ENCODE measurements at regions not wholly inside any gene's neighbourhood (a gene's known extent, or its start where the extent isn't known, plus 50 kb on each side); places are given as distances from the start of the nearest gene placed in this dataset.

GRCh38 chr5:123949807-123950340 is 437.9 kb downstream of the CSNK1G3 start:
- no peak for DNase-seq (ENCODE audit: low read depth)
- TF ChIP-seq CTCF (conservative IDR thresholded peaks at IDR 0.05; ENCODE audit: control insufficient read depth, insufficient read depth, low read depth, low read length), result no peak
- no peak overlapping the region for H3K4me3 ChIP-seq (ENCODE audit: control insufficient read depth, low read depth, low read length)

- H3K4me3 ChIP-seq (ENCODE audit: control insufficient read depth, low read depth, low read length), result no peak overlapping the region
- DNase-seq (ENCODE audit: low read depth), result no peak
- no peak for TF ChIP-seq CTCF (conservative IDR thresholded peaks at IDR 0.05; ENCODE audit: control insufficient read depth, insufficient read depth, low read depth, low read length)
Observed at GRCh38 chr5:123949043-123949804, 437.2 kb downstream of the CSNK1G3 start.

GRCh38 chr5:123947797-123948196 is 435.8 kb downstream of the CSNK1G3 start:
- no peak for TF ChIP-seq CTCF (conservative IDR thresholded peaks at IDR 0.05; ENCODE audit: control insufficient read depth, insufficient read depth, low read depth, low read length)
- no peak overlapping the region for H3K4me3 ChIP-seq (ENCODE audit: control insufficient read depth, low read depth, low read length)
- DNase-seq (ENCODE audit: low read depth), result no peak

- no peak for TF ChIP-seq CTCF (conservative IDR thresholded peaks at IDR 0.05; ENCODE audit: control insufficient read depth, insufficient read depth, low read depth, low read length)
- DNase-seq (ENCODE audit: low read depth), result no peak
- no peak overlapping the region for H3K4me3 ChIP-seq (ENCODE audit: control insufficient read depth, low read depth, low read length)
Observed at GRCh38 chr5:123945548-123945947, 433.6 kb downstream of the CSNK1G3 start.

GRCh38 chr5:123943151-123943550 is 431.2 kb downstream of the CSNK1G3 start:
- DNase-seq (ENCODE audit: low read depth), result no peak
- TF ChIP-seq CTCF (conservative IDR thresholded peaks at IDR 0.05; ENCODE audit: control insufficient read depth, insufficient read depth, low read depth, low read length), result no peak
- H3K4me3 ChIP-seq (ENCODE audit: control insufficient read depth, low read depth, low read length), result no peak overlapping the region

- TF ChIP-seq CTCF (conservative IDR thresholded peaks at IDR 0.05; ENCODE audit: control insufficient read depth, insufficient read depth, low read depth, low read length), result no peak
- H3K4me3 ChIP-seq (ENCODE audit: control insufficient read depth, low read depth, low read length), result no peak overlapping the region
- DNase-seq (ENCODE audit: low read depth), result no peak
Observed at GRCh38 chr5:123940416-123940815, 428.4 kb downstream of the CSNK1G3 start.

All from fibroblast of mammary gland (primary cell).